HG03558 (cell line): ENCODE measurements at regions not wholly inside any gene's neighbourhood (a gene's known extent, or its start where the extent isn't known, plus 50 kb on each side); places are given as distances from the start of the nearest gene placed in this dataset.
"Not testable (repeated sequence)": the region's sequence is repeated elsewhere in the genome, so short reads cannot be mapped to it uniquely, and the experiment has no call there.

ENCODE experiments used
- ATAC-seq: cut with Tn5 transposase; IDR thresholded peaks from one replicate; pipeline ENCODE4 v1.9.1; 2021; ENCODE audit warnings: moderate number of reproducible peaks; ENCODE audit not compliant: unreplicated experiment; ENCODE audit errors: extremely low read depth

DNA sequence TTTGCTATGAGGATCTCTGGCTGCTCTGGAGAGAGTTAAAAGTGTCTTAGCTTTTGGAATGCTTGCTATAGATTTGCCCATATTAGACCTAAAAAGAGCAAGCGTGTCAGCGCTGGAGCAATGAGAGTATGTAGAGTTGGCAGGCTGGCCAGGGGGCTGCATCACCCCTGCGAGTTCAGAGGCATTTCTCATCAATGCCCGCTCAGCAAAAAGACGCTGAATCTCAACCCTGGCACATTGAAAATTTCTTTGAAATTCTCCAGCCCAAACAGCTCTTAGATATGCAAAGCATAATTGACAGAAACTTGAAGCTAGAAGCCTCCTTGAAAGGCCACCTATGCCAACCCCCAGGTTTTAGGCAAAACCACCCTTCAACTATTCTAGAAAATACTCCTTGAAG is 135.5 kb upstream of the F3 start:
- ATAC-seq: no peak

DNA sequence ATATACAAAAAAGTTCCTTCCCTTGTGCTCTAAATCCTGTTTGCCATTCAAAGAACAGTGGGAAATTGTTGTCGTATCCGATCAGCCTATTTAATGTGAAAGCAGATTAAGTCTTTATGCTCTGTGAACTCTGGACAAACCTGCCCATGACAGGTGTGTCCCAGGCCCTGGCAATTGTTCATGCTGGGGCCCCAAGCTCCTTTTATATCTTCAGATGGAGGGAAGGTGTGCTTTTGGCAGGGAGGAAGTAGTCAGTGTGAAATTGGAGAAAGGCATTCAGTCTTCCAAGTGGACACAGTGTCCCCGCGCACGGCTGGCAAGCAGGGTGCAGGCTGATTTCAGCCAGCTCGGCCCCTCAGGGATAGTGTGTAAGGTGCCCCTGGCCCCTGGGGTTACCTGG is 135.1 kb upstream of the F3 start:
- no peak for ATAC-seq

DNA sequence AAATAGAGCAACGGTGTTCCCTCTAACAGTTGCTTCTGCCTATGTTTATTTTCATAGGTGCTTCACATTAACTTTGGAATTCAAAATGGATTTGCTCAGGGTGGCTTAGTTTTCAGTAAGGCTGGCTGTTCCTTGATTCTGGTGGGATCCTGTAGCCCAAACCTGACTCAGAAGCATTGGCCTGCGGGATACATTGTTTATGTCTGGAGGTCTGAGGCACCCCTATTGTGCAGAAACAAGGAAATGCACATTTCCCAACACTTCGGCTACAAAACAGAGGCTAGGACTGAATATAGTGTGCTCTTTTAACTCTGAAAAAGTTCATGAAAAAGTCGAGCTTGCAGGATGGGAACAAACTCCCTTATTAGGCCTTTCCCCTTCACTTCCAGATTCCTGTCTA is 133.8 kb upstream of the F3 start:
- ATAC-seq: no peak

DNA sequence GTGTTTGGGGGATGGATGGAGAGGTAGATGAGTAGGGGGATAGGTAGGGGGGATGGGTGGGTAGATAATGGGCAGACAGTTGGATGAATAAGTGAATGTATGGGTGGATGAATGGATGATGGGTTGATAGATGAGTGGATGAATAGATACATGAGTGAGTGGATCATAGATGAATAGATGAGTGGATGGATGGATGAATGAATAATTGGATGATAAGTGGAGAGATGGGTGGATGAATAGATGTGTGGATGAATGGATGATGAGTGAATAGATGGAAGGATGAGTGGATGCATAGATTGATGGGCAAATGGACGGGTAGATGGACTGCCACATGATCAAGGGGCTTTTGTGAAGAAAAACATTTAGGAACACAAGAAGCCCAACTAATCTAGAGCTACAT is 133.3 kb upstream of the F3 start:
- ATAC-seq: no peak

DNA sequence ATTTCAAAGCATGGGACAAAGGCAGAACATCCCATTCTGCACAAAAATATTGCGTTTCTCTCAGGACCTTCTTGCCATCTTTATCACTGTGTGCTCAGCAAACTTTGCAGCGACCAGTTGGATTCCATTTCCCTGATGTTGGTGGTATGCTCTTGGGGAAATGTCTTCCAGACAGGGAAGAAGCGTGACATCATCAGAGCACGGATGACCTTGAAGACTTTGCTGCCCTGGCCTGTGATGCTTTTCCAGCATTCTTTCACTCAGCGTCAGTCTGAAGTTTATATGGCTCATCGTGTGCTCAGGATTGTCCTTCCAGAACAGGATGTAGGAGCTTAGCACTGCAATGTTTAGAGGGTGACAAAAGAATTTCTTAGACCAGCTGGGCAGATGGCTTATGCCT is 131.4 kb upstream of the F3 start:
- no peak for ATAC-seq

DNA sequence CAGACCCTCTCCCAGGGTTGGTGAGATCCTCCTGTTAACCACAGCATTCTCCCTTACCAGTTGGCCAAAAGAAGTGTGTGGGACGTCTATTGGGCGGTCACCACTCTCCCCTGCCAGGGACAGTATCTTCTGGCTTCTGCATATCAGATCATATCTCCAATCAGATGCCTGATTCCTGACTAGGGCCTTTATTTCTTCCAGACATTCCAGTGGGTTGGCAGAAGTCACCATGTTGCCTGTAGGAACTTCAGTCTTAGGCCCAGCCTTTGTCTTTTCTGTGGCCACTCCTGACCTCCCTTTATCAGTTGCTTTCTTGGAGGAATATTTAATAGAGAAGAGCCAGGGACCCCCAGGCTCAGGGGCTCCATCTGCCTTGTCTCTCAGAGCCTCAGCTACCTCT is 130.4 kb upstream of the F3 start:
- no peak for ATAC-seq

DNA sequence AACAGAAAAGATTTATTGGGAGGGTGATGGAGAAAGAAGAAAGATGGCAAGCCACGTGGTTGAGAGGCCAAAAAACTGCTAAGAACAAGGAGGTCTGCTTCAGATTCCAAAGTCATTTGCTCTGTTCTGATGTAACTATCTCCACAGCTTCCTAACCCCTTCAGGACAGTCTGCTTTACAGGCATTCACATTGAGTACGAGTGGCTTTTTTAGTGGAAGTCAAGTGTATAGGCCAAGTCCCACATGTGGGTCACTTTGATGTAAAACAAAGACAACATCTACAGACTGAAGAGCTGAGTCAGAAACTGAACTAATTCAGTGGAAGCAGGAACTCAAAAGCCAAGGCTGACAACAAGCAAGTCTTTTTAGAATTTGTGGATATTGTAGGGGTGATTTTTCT is 128.7 kb upstream of the F3 start:
- no peak for ATAC-seq

DNA sequence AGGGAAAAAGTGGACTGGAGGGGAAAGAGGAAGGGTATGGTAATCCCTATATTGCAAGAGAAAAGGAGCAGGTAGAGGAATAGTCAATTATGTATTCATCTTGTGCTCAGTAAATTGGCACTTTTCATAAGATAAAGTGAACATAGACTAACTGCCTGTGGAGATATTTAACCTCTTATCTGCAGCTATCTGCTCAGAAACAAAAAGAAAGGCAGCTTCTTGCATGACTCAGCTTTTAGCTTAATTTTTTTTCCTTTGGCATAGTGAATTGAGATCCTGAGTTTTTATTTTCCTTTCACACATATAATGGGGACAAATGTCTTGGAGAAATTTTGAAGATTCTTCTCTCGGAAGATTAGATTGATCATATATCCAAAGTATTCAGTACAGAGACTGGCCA is 127.6 kb upstream of the F3 start:
- no peak for ATAC-seq

DNA sequence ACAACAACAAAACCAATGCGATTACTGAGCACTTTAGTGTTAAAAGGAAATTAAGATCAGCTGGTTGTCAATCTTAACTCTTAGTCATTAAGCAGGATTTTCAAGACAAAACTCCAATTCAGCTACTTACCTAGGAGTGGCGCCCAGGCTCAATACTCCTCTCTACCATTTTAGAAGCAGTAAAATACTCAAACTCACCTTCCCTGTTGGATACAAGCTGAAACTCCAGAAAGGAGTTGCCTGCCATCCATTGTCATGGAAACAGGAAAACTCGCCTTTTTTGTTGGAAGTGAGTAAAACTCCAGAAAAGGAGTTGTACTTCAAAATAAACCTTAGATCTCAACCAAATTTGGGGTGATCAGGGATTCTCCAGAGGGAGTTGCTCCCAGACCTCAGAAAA is 127.0 kb upstream of the F3 start:
- ATAC-seq: no peak

DNA sequence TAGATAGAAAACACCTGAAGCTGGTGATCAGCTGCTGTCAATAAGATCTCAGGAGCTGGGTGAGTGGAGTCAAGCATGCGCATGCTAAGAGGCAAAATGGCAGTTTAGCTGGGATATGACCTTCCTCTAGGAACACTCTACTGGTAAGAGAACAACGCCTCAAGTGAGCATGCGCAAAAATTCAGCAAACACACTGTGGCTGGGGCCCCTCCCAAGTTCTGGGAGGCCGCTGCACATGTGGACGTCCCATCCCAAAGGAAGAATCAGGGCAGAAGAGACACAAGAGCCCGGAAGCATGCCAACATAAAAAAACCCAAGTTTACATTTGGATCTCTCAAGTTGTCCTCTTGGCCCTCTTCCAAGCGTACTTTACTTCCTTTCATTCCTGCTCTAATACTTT is 126.3 kb upstream of the F3 start:
- ATAC-seq: no peak

DNA sequence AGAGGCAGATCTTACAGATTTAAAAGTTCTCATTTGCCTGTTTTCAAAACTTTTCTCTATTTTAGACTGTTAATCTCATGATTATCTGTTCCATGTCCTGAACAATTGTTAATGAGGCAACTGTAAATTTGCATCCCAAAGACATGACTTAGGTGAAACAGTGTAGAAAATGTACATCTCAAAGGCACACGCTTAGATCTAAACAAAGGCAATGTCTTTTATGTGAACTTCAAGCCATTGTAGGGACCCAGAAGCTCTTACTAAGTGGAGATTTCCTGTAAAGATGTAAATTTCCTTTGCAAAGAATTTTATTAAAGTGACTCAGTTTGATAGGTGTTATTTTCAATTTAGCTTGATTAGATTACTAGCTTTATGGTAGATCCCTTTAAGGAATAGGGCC is 125.2 kb upstream of the F3 start:
- ATAC-seq: no peak

DNA sequence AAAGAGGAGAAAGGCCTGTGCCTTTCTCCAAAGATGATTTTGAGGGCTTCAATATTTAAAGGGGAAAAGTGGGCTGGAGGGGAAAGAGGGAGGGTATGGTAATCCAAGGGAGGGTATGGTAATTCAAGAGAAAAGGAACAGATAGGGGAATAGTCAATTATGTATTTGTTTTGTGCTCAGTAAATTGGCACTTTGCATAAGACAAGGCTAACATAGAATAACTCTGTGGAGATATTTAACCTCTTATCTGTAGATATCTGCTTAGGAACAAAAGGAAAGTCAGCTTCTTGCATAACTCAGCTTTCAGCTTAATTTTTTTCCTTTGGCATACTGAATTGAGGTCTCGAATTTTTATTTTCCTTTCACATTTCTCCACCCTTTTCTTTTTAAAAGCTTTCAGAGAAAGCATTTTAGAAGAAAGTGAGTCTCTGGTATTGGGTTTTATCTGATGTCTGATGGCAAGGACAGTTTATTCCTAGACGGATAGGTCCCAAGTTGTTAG is 119.9 kb upstream of the F3 start:
- ATAC-seq: no peak

DNA sequence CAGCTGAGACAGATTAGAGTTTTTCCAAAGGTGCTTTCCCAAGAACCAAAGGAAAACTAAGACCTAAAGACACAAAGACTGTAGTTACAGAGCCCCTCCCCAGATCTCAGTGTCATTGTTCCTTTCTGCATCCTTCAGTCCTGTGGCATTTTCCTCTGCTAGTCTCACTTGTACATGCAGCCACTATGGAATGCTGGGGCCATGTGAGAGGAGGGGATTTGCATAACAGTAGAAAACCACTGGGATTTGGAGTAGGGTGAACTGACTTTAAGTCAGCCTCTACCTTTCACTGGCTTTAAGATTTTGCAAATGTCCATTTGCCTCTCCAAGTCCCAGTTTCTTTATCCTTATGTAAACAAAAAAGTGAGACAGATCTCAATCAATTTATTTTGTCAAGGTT is 119.4 kb upstream of the F3 start:
- no peak for ATAC-seq

DNA sequence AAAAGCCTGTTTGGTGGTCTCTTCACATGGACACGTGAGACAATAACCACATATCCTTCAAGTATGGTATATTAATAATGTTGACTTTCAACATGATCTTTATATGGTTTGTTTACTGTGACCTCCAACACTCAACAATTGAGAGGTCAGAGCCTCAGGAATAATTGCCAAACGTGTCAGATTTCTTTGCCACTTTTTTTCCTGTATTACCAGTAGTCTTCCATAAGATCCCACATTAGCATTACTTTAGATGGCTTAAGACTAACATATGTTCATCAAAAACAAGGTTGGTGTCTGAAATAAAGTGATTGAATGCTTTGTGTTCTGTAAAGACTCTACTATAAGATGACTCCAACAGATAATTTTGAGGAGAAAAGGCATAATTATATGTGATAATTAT is 118.7 kb upstream of the F3 start:
- no peak for ATAC-seq

DNA sequence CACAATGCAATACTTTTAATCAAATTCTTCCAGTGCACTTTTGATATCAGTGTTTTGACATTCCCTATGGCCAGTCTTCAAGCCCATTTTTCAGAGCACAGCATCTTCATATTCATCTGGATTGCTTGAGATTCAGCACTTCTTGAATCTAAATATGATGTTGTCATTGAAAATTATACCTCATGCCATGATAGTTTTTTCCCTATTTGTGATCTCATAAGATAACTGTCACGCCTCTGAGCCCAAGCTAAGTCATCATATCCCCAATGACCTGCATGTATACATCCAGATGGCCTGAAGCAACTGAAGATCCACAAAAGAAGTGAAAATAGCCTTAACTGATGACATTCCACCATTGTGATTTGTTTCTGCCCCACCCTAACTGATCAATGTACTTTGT is 117.6 kb upstream of the F3 start:
- ATAC-seq: not testable (repeated sequence)

DNA sequence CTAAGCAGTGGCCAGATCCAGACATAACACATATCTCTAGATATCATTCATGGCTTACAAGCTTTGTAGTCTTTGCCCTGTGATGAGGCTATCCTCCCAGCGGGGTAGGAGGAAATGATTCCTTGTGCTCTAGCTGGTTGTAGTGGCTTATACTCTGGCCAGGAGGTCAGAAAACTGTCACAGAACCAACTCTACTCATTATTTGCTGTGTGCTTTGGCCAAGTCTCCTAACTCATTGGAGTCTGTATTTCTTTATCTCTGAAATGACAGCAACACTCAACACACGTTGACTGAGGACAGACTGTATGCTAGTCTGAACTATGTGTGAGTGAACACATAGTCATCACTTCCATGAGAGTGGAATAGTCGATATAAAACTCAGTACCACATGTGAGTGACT is 116.7 kb upstream of the F3 start:
- no peak for ATAC-seq

DNA sequence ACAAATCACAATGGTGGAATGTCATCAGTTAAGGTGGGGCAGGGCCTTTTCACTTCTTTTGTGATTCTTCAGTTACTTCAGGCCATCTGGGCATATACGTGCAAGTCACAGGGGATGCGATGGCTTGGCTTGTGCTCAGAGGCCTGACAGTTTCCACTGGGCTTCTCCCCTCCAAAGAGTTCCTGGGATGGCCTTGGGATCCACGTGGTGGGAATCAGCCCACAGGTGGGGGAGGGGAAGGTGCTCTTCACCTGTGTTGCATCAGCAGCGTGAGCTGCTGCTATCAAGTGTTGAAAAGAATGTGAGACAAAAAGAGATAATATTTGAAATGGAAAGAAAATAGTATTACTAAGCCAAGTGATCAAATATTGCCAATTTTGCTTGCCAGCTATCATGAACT is 116.2 kb upstream of the F3 start:
- not testable (repeated sequence) for ATAC-seq

DNA sequence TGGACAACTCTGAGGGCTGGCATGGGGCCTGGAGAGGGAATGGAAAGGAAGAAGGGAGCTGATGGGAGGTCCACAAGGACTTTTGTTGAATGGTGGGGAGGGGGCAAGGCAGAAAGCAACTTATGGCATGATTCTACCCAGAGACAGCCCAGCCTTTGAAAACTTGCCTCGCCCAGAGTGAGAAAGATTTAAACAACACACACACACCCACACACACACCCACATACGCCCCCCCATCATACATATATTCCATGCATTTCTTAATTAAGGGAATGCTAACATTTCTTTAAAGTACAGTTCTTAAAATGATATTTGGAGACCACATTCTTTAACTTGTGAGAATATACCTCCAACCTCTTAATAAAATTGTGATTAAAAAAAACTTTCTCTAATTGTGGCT is 115.4 kb upstream of the F3 start:
- no peak for ATAC-seq

DNA sequence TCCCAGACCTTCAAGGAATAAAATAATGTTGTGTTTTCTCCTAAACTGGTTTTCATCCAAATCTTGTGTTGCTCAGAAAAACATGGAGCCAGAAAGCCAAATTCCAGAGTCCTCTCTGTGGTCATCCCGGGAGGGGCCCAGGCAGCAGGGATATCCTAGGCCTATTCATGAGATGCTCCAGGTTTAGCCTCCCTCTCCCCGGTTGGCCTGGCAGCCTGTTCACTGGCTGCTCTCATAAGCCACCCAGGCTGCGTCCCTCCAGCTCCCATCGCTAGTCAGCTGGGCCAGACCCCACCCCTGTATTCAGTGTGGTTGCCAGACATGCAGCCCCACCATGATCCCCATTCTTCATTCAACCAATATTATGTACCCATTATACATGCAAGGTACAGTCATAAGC is 113.4 kb upstream of the F3 start:
- no peak for ATAC-seq

DNA sequence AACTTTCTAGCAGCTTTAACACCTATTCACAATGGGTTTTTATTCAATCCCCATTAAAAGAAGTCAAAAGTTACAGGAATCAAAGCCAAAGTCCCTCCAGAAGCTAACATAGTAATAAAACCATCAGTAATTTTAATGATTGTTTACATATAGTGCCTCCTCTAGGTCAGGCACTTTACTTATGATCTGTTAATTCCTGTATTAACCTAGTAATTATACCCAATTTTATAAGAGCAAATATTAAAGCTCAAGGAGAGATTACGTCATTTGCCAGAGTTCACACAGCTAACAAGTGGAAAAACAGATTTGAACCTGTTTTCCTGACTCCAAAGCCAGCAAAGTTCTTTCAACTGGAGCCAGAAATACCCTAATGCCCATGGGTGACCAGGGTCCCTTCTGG is 112.9 kb upstream of the F3 start:
- no peak for ATAC-seq

DNA sequence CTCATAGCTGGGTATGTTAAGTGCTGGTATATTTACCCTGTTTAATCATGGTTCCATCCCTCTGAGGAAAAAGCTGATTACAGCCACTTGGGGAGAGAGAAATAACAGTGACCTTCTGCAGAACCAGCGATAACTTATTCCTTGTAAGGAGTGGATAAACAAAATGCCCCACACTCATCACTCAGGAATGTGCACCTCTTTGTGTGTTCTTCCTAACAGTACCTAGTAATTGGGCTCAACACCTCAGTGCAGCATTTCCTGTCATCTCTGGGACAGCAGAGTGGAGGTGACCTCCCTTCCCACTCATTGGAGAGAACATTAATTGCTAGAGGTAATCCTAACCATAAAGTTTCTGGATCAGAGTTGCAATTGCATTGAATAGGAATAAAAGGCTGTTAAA is 112.5 kb upstream of the F3 start:
- ATAC-seq: no peak

DNA sequence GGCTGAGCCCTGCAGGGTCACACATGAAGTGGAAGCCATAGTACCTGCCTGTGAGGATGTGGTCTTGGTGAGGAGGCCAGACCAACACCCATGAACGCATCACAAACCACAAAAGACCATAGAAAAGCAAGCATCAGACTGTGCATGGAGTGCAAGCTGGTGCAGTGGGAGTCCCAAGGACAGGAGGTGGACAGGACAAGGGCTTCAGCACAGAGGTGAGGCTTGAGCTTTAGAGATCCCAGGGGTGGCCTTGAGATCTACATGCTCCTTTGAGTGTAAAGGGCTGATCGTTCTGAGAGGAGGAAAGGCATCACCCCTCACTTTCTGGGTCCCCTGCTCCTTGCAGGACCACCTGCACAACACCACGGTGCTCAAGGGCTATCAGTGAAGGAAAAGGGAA is 111.9 kb upstream of the F3 start:
- no peak for ATAC-seq

DNA sequence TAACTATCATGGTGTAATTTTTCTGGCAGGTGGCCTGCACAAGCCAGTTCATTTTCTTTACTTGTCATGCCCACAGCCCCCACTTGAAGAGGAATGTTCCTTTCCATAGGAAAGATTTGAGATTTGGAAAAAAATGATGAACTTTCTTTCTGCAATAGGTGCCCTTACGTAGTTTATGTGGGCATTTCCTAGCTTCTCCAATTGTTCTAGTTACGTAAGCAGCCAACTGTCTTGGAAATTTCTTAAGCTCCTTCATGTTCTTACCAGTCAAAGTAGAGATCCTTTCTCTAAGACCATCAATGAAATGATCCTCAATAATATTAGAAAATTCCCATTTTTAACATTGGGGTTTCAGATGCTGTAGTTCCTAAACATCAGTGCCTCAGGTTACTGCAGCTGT is 109.5 kb upstream of the F3 start:
- ATAC-seq: no peak
